ENCODE measurements at regions not wholly inside any gene's neighbourhood (a gene's known extent, or its start where the extent isn't known, plus 50 kb on each side); places are given as distances from the start of the nearest gene placed in this dataset.
"Not testable (repeated sequence)": the region's sequence is repeated elsewhere in the genome, so short reads cannot be mapped to it uniquely, and the experiment has no call there.

- DNase-seq (ENCODE audit: extremely low read depth, low read depth, low spot score): no peak
These were observed 440.5 kb upstream of the WWC1 start for GRCh38 chr5:167850911-167851310.

- no peak for DNase-seq (ENCODE audit: extremely low read depth, low read depth, low spot score)
These were observed 440.0 kb upstream of the WWC1 start for GRCh38 chr5:167851416-167851815.

GRCh38 chr5:167852515-167852914 is 438.9 kb upstream of the WWC1 start:
- DNase-seq (ENCODE audit: extremely low read depth, low read depth, low spot score): no peak

- DNase-seq (ENCODE audit: extremely low read depth, low read depth, low spot score): no peak
These were observed 438.0 kb upstream of the WWC1 start for GRCh38 chr5:167853421-167853820.

GRCh38 chr5:167855818-167856217 is 435.6 kb upstream of the WWC1 start:
- no peak for DNase-seq (ENCODE audit: extremely low read depth, low read depth, low spot score)

- no peak for DNase-seq (ENCODE audit: extremely low read depth, low read depth, low spot score)
These were observed 434.1 kb upstream of the WWC1 start for GRCh38 chr5:167857321-167857720.

GRCh38 chr5:167858186-167858855 is 433.1 kb upstream of the WWC1 start:
- not testable (repeated sequence) for DNase-seq (ENCODE audit: extremely low read depth, low read depth, low spot score)

GRCh38 chr5:167861129-167861927 is 430.1 kb upstream of the WWC1 start:
- no peak for DNase-seq (ENCODE audit: extremely low read depth, low read depth, low spot score)

- DNase-seq (ENCODE audit: extremely low read depth, low read depth, low spot score): no peak
These were observed 429.5 kb upstream of the WWC1 start for GRCh38 chr5:167861928-167862426.

- no peak for DNase-seq (ENCODE audit: extremely low read depth, low read depth, low spot score)
These were observed 427.6 kb upstream of the WWC1 start for GRCh38 chr5:167863883-167864282.

GRCh38 chr5:167864801-167865200 is 426.6 kb upstream of the WWC1 start:
- DNase-seq (ENCODE audit: extremely low read depth, low read depth, low spot score): no peak

GRCh38 chr5:167866797-167867196 is 424.6 kb upstream of the WWC1 start:
- no peak for DNase-seq (ENCODE audit: extremely low read depth, low read depth, low spot score)

- no peak for DNase-seq (ENCODE audit: extremely low read depth, low read depth, low spot score)
These were observed 424.2 kb upstream of the WWC1 start for GRCh38 chr5:167867281-167867680.

- DNase-seq (ENCODE audit: extremely low read depth, low read depth, low spot score): no peak
These were observed 422.3 kb upstream of the WWC1 start for GRCh38 chr5:167869125-167869524.

GRCh38 chr5:167870055-167870454 is 421.4 kb upstream of the WWC1 start:
- DNase-seq (ENCODE audit: extremely low read depth, low read depth, low spot score): no peak

- DNase-seq (ENCODE audit: extremely low read depth, low read depth, low spot score): no peak
These were observed 420.4 kb upstream of the WWC1 start for GRCh38 chr5:167871091-167871490.

- DNase-seq (ENCODE audit: extremely low read depth, low read depth, low spot score): no peak
These were observed 418.7 kb upstream of the WWC1 start for GRCh38 chr5:167872791-167873190.

GRCh38 chr5:167877114-167877722 is 414.2 kb upstream of the WWC1 start:
- no peak for DNase-seq (ENCODE audit: extremely low read depth, low read depth, low spot score)

GRCh38 chr5:167877924-167878323 is 413.5 kb upstream of the WWC1 start:
- DNase-seq (ENCODE audit: extremely low read depth, low read depth, low spot score): no peak

- no peak for DNase-seq (ENCODE audit: extremely low read depth, low read depth, low spot score)
These were observed 411.0 kb upstream of the WWC1 start for GRCh38 chr5:167880420-167880819.

GRCh38 chr5:167881041-167881440 is 410.4 kb upstream of the WWC1 start:
- DNase-seq (ENCODE audit: extremely low read depth, low read depth, low spot score): no peak

GRCh38 chr5:167886196-167886595 is 405.2 kb upstream of the WWC1 start:
- DNase-seq (ENCODE audit: extremely low read depth, low read depth, low spot score): no peak
